ENCODE measurements at regions not wholly inside any gene's neighbourhood (a gene's known extent, or its start where the extent isn't known, plus 50 kb on each side); places are given as distances from the start of the nearest gene placed in this dataset.

DNA sequence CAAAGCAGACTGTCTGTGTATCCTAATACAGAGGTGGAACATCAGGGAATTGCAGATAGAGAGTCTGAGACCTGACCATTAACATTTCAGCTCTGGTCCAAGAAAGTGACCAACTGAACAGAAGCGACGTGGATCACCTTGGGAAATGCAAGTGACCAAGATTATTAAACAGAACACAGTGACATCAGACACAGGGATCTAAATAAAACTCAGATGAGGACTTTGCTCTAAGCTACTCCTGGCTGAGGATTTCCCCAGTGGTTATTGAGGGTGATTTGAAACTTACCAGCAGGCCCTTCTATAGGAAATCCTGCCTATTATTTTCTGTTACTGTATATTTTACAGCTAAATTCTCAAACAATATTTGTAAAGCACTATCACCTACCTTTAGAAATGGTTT is 436.0 kb downstream of the TMEM38B start:
- no peak for TF ChIP-seq POLR2A (IDR thresholded peaks at IDR 0.05)
- TF ChIP-seq, protein P1, sequence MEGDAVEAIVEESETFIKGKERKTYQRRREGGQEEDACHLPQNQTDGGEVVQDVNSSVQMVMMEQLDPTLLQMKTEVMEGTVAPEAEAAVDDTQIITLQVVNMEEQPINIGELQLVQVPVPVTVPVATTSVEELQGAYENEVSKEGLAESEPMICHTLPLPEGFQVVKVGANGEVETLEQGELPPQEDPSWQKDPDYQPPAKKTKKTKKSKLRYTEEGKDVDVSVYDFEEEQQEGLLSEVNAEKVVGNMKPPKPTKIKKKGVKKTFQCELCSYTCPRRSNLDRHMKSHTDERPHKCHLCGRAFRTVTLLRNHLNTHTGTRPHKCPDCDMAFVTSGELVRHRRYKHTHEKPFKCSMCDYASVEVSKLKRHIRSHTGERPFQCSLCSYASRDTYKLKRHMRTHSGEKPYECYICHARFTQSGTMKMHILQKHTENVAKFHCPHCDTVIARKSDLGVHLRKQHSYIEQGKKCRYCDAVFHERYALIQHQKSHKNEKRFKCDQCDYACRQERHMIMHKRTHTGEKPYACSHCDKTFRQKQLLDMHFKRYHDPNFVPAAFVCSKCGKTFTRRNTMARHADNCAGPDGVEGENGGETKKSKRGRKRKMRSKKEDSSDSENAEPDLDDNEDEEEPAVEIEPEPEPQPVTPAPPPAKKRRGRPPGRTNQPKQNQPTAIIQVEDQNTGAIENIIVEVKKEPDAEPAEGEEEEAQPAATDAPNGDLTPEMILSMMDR (IDR thresholded peaks at IDR 0.05), result no peak

Data from lower leg skin (tissue), 3 donors.